H1 (cell line): ENCODE measurements at regions not wholly inside any gene's neighbourhood (a gene's known extent, or its start where the extent isn't known, plus 50 kb on each side); places are given as distances from the start of the nearest gene placed in this dataset.

Experiments used
- CTCF ChIA-PET: fragments of 300-600 bp; sonication (Branson Sonifier 250); formaldehyde crosslinking; loops from one replicate; lab custom pipeline; 2021; ENCODE audit not compliant: partially characterized antibody; lab: Charles Lee
- POLR2A ChIA-PET: fragments of 300-600 bp; sonication (Branson Sonifier 250); formaldehyde crosslinking; loops from one replicate; lab custom pipeline; 2021; ENCODE audit warnings: inconsistent platforms; ENCODE audit not compliant: partially characterized antibody; lab: Charles Lee
- DNase-seq, 2 experiments: peaks; one replicate each; pipeline versions ENCODE4 v3.0.0 to v3.0.0-alpha.2; 2010 to 2022; ENCODE audit warnings: low spot score in 2 of 2, low read depth in 1 of 2, mixed read lengths in 1 of 2
- FAIRE-seq: peaks from 2 replicates; lab custom pipeline; 2011; peaks lifted over from hg19 to GRCh38; lab: Jason Lieb, UNC
- H2AFZ ChIP-seq: 2 replicates; pipeline ENCODE4 v1.8.1; 2012; ENCODE audit warnings: low read length, inconsistent platforms
- H2AK5ac ChIP-seq: 2 replicates; pipeline ENCODE4 v1.6.1; 2013; ENCODE audit warnings: low read depth, low read length
- H2BK120ac ChIP-seq: replicated peaks from 2 replicates; pipeline ENCODE3; 2013; ENCODE audit warnings: low read depth, low read length, inconsistent platforms
- H2BK12ac ChIP-seq: 2 replicates; pipeline ENCODE4 v1.6.1; 2013; ENCODE audit warnings: low read depth, low read length
- H2BK15ac ChIP-seq: 2 replicates; pipeline ENCODE4 v1.6.1; 2013; ENCODE audit warnings: low read length
- H2BK20ac ChIP-seq: 2 replicates; pipeline ENCODE4 v1.6.1; 2013; ENCODE audit warnings: low read length
- H2BK5ac ChIP-seq: 2 replicates; pipeline ENCODE4 v1.6.1; 2013; ENCODE audit warnings: low read depth, low read length
- H3K14ac ChIP-seq: 2 replicates; pipeline ENCODE4 v1.6.1; 2013; ENCODE audit warnings: inconsistent platforms; ENCODE audit not compliant: insufficient read length
- H3K18ac ChIP-seq: 2 replicates; pipeline ENCODE4 v1.6.1; 2013; ENCODE audit warnings: low read length; ENCODE audit errors: extremely low read depth
- H3K23ac ChIP-seq: 2 replicates; pipeline ENCODE4 v1.6.1; 2013; ENCODE audit warnings: inconsistent platforms; ENCODE audit not compliant: insufficient read length
- H3K23me2 ChIP-seq: 2 replicates; pipeline ENCODE4 v1.6.1; 2013; ENCODE audit warnings: low read depth, low read length
- H3K27ac ChIP-seq: 2 replicates; pipeline ENCODE4 v1.6.1; 2011; ENCODE audit warnings: low read depth, low read length, inconsistent platforms
- H3K27me3 ChIP-seq, 4 experiments: replicated peaks in 1 of 4; 1 replicate in 1 of 4; 2 replicates in 3 of 4; pipeline versions ENCODE4 v1.6.1 to v1.8.1; 2011 to 2013; ENCODE audit warnings: low read length in 3 of 4, mild to moderate bottlenecking in 3 of 4, inconsistent platforms in 2 of 4, mixed read lengths in 2 of 4, moderate library complexity in 1 of 4; ENCODE audit not compliant: control insufficient read depth in 3 of 4, insufficient read depth in 3 of 4; ENCODE audit errors: extremely low read depth in 1 of 4
- H3K36me3 ChIP-seq, 4 experiments: 2 replicates each; pipeline versions ENCODE4 v1.6.1 to v1.8.1; 2011 to 2013; ENCODE audit warnings: mild to moderate bottlenecking in 4 of 4, low read length in 3 of 4, moderate library complexity in 2 of 4, control low read depth in 1 of 4, inconsistent platforms in 1 of 4; ENCODE audit not compliant: insufficient read depth in 4 of 4, control insufficient read depth in 2 of 4
- H3K4ac ChIP-seq: replicated peaks from 2 replicates; pipeline ENCODE3; 2013; ENCODE audit warnings: low read length, low read depth, mixed read lengths, inconsistent platforms; ENCODE audit not compliant: insufficient read length
- H3K4me1 ChIP-seq, 4 experiments: replicated peaks in 1 of 4; 1 replicate in 1 of 4; 2 replicates in 3 of 4; pipeline versions ENCODE4 v1.6.1 to v1.8.1; 2011 to 2013; ENCODE audit warnings: low read length in 3 of 4, inconsistent platforms in 2 of 4, mixed read lengths in 1 of 4; ENCODE audit not compliant: insufficient read depth in 4 of 4, control insufficient read depth in 3 of 4
- H3K4me2 ChIP-seq, 2 experiments: 2 replicates each; pipeline versions ENCODE4 v1.6.1 to v1.8.1; 2011 to 2013; ENCODE audit warnings: low read depth in 2 of 2, low read length in 2 of 2, control low read depth in 1 of 2, inconsistent platforms in 1 of 2, mild to moderate bottlenecking in 1 of 2; ENCODE audit not compliant: insufficient read depth in 1 of 2
- H3K4me3 ChIP-seq, 4 experiments: fragments of 200-600, 300-600 bp in 1 of 4; sonication (generic), shearing (Covaris generic), sonication (Bioruptor Twin) in 1 of 4; 2 replicates each; pipeline versions ENCODE4 v1.5.1 to v1.8.1; 2011 to 2016; ENCODE audit warnings: low read length in 4 of 4, low read depth in 3 of 4, control low read depth in 2 of 4, inconsistent platforms in 2 of 4, mild to moderate bottlenecking in 2 of 4, mixed read lengths in 1 of 4, moderate library complexity in 1 of 4; ENCODE audit not compliant: insufficient read depth in 2 of 4; ENCODE audit errors: extremely low read depth in 1 of 4
- H3K56ac ChIP-seq: replicated peaks from 2 replicates; pipeline ENCODE3; 2013; ENCODE audit warnings: low read depth, mild to moderate bottlenecking, mixed read lengths, low read length, inconsistent platforms; ENCODE audit not compliant: insufficient read length
- H3K79me1 ChIP-seq: 2 replicates; pipeline ENCODE4 v1.6.1; 2013; ENCODE audit warnings: low read depth, low read length, control low read depth
- H3K79me2 ChIP-seq, 2 experiments: 2 replicates each; pipeline versions ENCODE4 v1.6.1 to v1.8.1; 2012 to 2013; ENCODE audit warnings: low read length in 2 of 2, mild to moderate bottlenecking in 2 of 2, inconsistent platforms in 1 of 2; ENCODE audit not compliant: insufficient read depth in 2 of 2, control insufficient read depth in 1 of 2
- H3K9ac ChIP-seq, 4 experiments: replicated peaks in 1 of 4; 1 replicate in 1 of 4; 2 replicates in 3 of 4; pipeline versions ENCODE4 v1.6.1 to v1.8.1; 2011 to 2013; ENCODE audit warnings: low read depth in 3 of 4, low read length in 3 of 4, control low read depth in 2 of 4, mild to moderate bottlenecking in 2 of 4, moderate library complexity in 2 of 4, inconsistent platforms in 1 of 4; ENCODE audit errors: extremely low read depth in 1 of 4
- H3K9me3 ChIP-seq, 2 experiments: 2 replicates each; pipeline versions ENCODE4 v1.6.1 to v1.8.1; 2012 to 2013; ENCODE audit warnings: mild to moderate bottlenecking in 2 of 2, moderate library complexity in 2 of 2, control low read depth in 1 of 2, inconsistent platforms in 1 of 2, low read depth in 1 of 2, low read length in 1 of 2, mixed read lengths in 1 of 2; ENCODE audit not compliant: insufficient read depth in 2 of 2
- H4K20me1 ChIP-seq, 2 experiments: replicated peaks in 1 of 2; 2 replicates each; pipeline versions ENCODE3 to v1.8.1; 2011 to 2013; ENCODE audit warnings: inconsistent platforms in 2 of 2, low read length in 2 of 2, mild to moderate bottlenecking in 1 of 2; ENCODE audit not compliant: insufficient read depth in 2 of 2, control insufficient read depth in 1 of 2
- H4K5ac ChIP-seq: 2 replicates; pipeline ENCODE4 v1.6.1; 2013; ENCODE audit warnings: low read length, low read depth, mixed read lengths, inconsistent platforms; ENCODE audit not compliant: insufficient read length
- H4K8ac ChIP-seq: 2 replicates; pipeline ENCODE4 v1.8.0; 2013; ENCODE audit warnings: mild to moderate bottlenecking, moderate library complexity, low read length, inconsistent platforms; ENCODE audit not compliant: insufficient read depth; ENCODE audit errors: extremely low read depth
- H4K91ac ChIP-seq: replicated peaks from 2 replicates; pipeline ENCODE3; 2013; ENCODE audit warnings: low read length, mixed read lengths, inconsistent platforms; ENCODE audit not compliant: insufficient read length
- BCL11A ChIP-seq, 2 experiments: IDR thresholded peaks; one replicate each; pipeline ENCODE4 v1.6.1; 2011; ENCODE audit warnings: low read depth in 2 of 2, low read length in 2 of 2, mild to moderate bottlenecking in 2 of 2
- CREB1 ChIP-seq: IDR thresholded peaks from 2 replicates; pipeline ENCODE4 v1.6.1; 2012; ENCODE audit warnings: inconsistent platforms
- CTBP2 ChIP-seq: IDR thresholded peaks from 2 replicates; pipeline ENCODE4 v1.7.0; 2011; ENCODE audit warnings: borderline replicate concordance, mild to moderate bottlenecking, moderate library complexity, mixed read lengths, low read length; ENCODE audit not compliant: insufficient read depth, insufficient read length
- HDAC6 ChIP-seq: IDR thresholded peaks from one replicate; pipeline ENCODE4 v1.7.1; 2012; ENCODE audit warnings: low read depth, mild to moderate bottlenecking, inconsistent platforms, low read length, moderate library complexity
- KDM5A ChIP-seq: fragments of 200-600 bp; IDR thresholded peaks from 2 replicates; pipeline ENCODE4 v1.7.1; 2012; ENCODE audit warnings: mild to moderate bottlenecking, low read length, inconsistent platforms, mixed read lengths
- NANOG ChIP-seq: IDR thresholded peaks from 2 replicates; pipeline ENCODE4 v1.6.1; 2011; ENCODE audit warnings: low read length, low read depth, mild to moderate bottlenecking, inconsistent platforms; ENCODE audit not compliant: insufficient read depth, poor library complexity, severe bottlenecking
- NRF1 ChIP-seq: IDR thresholded peaks from 2 replicates; pipeline ENCODE4 v1.6.1; 2011; ENCODE audit warnings: mild to moderate bottlenecking, low read depth, low read length, improper control_type of control experiment
- RNF2 ChIP-seq: fragments of 200-900, 300-1000 bp; sonication (generic); IDR thresholded peaks from 2 replicates; pipeline ENCODE4 v1.7.1; 2016; ENCODE audit warnings: borderline replicate concordance, low read depth, mild to moderate bottlenecking, antibody characterized with exemption, low read length; ENCODE audit not compliant: poor library complexity, severe bottlenecking; ENCODE audit errors: missing control alignments
- RXRA ChIP-seq: IDR thresholded peaks from 2 replicates; pipeline ENCODE4 v1.6.1; 2011; ENCODE audit warnings: low read depth, mild to moderate bottlenecking, low read length, moderate library complexity; ENCODE audit not compliant: insufficient read depth
- SIN3A ChIP-seq, 2 experiments: IDR thresholded peaks in 1 of 2; conservative IDR thresholded peaks in 1 of 2; 2 replicates each; pipeline ENCODE4 v1.6.1; 2011 to 2012; ENCODE audit warnings: low read length in 2 of 2, improper control_type of control experiment in 1 of 2, low read depth in 1 of 2, mild to moderate bottlenecking in 1 of 2
- YY1 ChIP-seq: IDR thresholded peaks from 2 replicates; pipeline ENCODE4 v1.6.1; 2011; ENCODE audit warnings: low read depth, mild to moderate bottlenecking, low read length

GRCh38 chr11:62035293-62035692 lies 67.9 kb upstream of the FTH1 start:
- H3K9me3 ChIP-seq: no peaks in the 10 kb centered on the region
- H4K5ac ChIP-seq: no peak overlapping the region
- no peak overlapping the region for H2AFZ ChIP-seq

More at GRCh38 chr11:62035293-62035692, 67.9 kb upstream of the FTH1 start:
- CTCF ChIA-PET: interaction anchor here (1.5 to 1.6 kb wide), 2 partner anchors 47 to 49 kb away, joined by 3 read pairs; no protein-coding TSS in a partner anchor
- Histone ChIP-seq H2BK15ac (no peak overlapping the region), H3K18ac (no peak overlapping the region), H3K4me1 (peaks cover 0 to 2% (median under 1%) of the 10 kb centered on the region in 4 experiments; a peak in 1 of 7 replicates), H3K14ac (no peak overlapping the region), H3K4ac (no peak overlapping the region), H3K27me3 (no peaks in the 10 kb centered on the region), H3K23me2 (no peaks in the 10 kb centered on the region; the same call in 1 of the 2 replicates), H3K9ac (no peak overlapping the region), H2BK120ac (no peak overlapping the region), H3K36me3 (no peaks in the 10 kb centered on the region), H2AK5ac (no peak overlapping the region), H3K79me1 (no peaks in the 10 kb centered on the region), H3K4me2 (no peak overlapping the region), H3K4me3 (no peak overlapping the region), H3K56ac (no peak overlapping the region), H2BK5ac (no peak overlapping the region), H3K23ac (no peak overlapping the region), H4K91ac (no peak overlapping the region), H3K27ac (no peak overlapping the region), H2BK20ac (no peak overlapping the region), H4K8ac (no peak overlapping the region), H3K79me2 (no peaks in the 10 kb centered on the region), H2BK12ac (no peak overlapping the region), H4K20me1 (no peaks in the 10 kb centered on the region)
- POLR2A ChIA-PET: interaction anchor here (1.1 to 2.3 kb wide), 2 partner anchors 68 to 69 kb away, joined by 3 to 6 read pairs; partner anchors contain the start of gene FTH1
- TF ChIP-seq NANOG (no peak), KDM5A (no peak), YY1 (no peak), BCL11A (IDR thresholded peaks at IDR 0.05; ENCODE audit: low read depth in 2 of 2, low read length in 2 of 2) (no peak), SIN3A (conservative IDR thresholded peaks at IDR 0.05 in 1 of 2, IDR thresholded peaks at IDR 0.05 in 1 of 2; ENCODE audit: low read depth in 1 of 2, low read length in 2 of 2) (no peak), HDAC6 (no peak), RNF2 (no peak), CREB1 (no peak), NRF1 (no peak), RXRA (no peak), CTBP2 (no peak)
- DNase-seq: no peak
- no peak for FAIRE-seq
